GM12891 (cell line): ENCODE measurements at regions not wholly inside any gene's neighbourhood (a gene's known extent, or its start where the extent isn't known, plus 50 kb on each side); places are given as distances from the start of the nearest gene placed in this dataset.

Experiments used
- POLR2A ChIP-seq: IDR thresholded peaks from 2 replicates; pipeline ENCODE4 v1.6.1; 2011; ENCODE audit warnings: low read depth, low read length, control low read depth
- POLR2AphosphoS5 ChIP-seq: IDR thresholded peaks from 2 replicates; pipeline ENCODE4 v1.6.1; 2011; ENCODE audit warnings: low read depth, low read length, control low read depth
- TAF1 ChIP-seq: IDR thresholded peaks from 2 replicates; pipeline ENCODE4 v1.6.1; 2011; ENCODE audit warnings: low read depth, low read length, control low read depth

GRCh38 chr6:149186873-149187272, 130.6 kb upstream of the TAB2 start:
- TF ChIP-seq POLR2A (no peak), POLR2AphosphoS5 (no peak), TAF1 (no peak)
